Stimulated activated naive B cell treated with anti-CD40 and anti-IgM and Interleukin-4, amounts not matched to agents 10 μg/mL and 1 μg/mL and 100 μg/mL, for 72 hours (primary cell): ENCODE measurements at regions not wholly inside any gene's neighbourhood (a gene's known extent, or its start where the extent isn't known, plus 50 kb on each side); places are given as distances from the start of the nearest gene placed in this dataset.
"Not testable (repeated sequence)": the region's sequence is repeated elsewhere in the genome, so short reads cannot be mapped to it uniquely, and the experiment has no call there.

Source experiments
- ATAC-seq, 2 donors: fragments of 150-1000 bp; cut with Tn5 transposase; replicated peaks; 2 replicates each; pipeline ENCODE4 v1.10.0; 2021; ENCODE audit warnings: moderate library complexity in 1 of 2
- DNase-seq: peaks from one replicate; pipeline ENCODE4 v3.0.0; 2021
- H3K27ac Mint-ChIP-seq: one replicate; pipeline ENCODE4 v1.8.0; 2022; ENCODE audit warnings: mild to moderate bottlenecking, mixed read lengths
- H3K27me3 Mint-ChIP-seq, 2 donors: one replicate each; pipeline ENCODE4 v1.8.0; 2022; ENCODE audit warnings: mixed read lengths in 2 of 2
- H3K36me3 Mint-ChIP-seq, 2 donors: one replicate each; pipeline ENCODE4 v1.8.0; 2022; ENCODE audit warnings: mixed read lengths in 2 of 2, mild to moderate bottlenecking in 1 of 2
- H3K4me1 Mint-ChIP-seq, 2 donors: one replicate each; pipeline ENCODE4 v1.8.0; 2022; ENCODE audit warnings: mixed read lengths in 2 of 2, mild to moderate bottlenecking in 1 of 2
- H3K4me3 Mint-ChIP-seq, 2 donors: one replicate each; pipeline ENCODE4 v1.8.0; 2022; ENCODE audit warnings: mild to moderate bottlenecking in 2 of 2, mixed read lengths in 2 of 2, moderate library complexity in 1 of 2
- H3K9me3 Mint-ChIP-seq, 2 donors: one replicate each; pipeline ENCODE4 v1.8.0; 2022; ENCODE audit warnings: mixed read lengths in 2 of 2, mild to moderate bottlenecking in 1 of 2

GRCh38 chr3:67064105-67064504, 66.0 kb downstream of the KBTBD8 start:
- H3K4me1 Mint-ChIP-seq, result peaks cover 8 to 14% of the 10 kb centered on the region in 2 donors
- ATAC-seq (no peak), DNase-seq (no peak)
- H3K27ac Mint-ChIP-seq, result no peak overlapping the region
- peaks cover 4 to 5% of the 10 kb centered on the region in 2 donors for H3K36me3 Mint-ChIP-seq
- H3K9me3 Mint-ChIP-seq, result peaks cover 7 to 10% of the 10 kb centered on the region in 2 donors
- no peaks in the 10 kb centered on the region for H3K27me3 Mint-ChIP-seq
- no peak overlapping the region for H3K4me3 Mint-ChIP-seq

GRCh38 chr3:67067251-67067650, 69.1 kb downstream of the KBTBD8 start:
- DNase-seq (no peak), ATAC-seq (no peak)
- Mint-ChIP-seq H3K36me3 (peaks cover 0 to 2% of the 10 kb centered on the region in 2 donors), H3K9me3 (peaks cover 3 to 4% of the 10 kb centered on the region in 2 donors), H3K27me3 (no peaks in the 10 kb centered on the region), H3K4me1 (peaks cover 13 to 27% of the 10 kb centered on the region in 2 donors), H3K27ac (no peak overlapping the region), H3K4me3 (no peak overlapping the region)

- H3K36me3 Mint-ChIP-seq, H3K4me3 Mint-ChIP-seq, H3K27ac Mint-ChIP-seq, DNase-seq, H3K27me3 Mint-ChIP-seq, ATAC-seq, H3K9me3 Mint-ChIP-seq: not testable (repeated sequence)
- H3K4me1 Mint-ChIP-seq, result peaks cover 18 to 34% of the 10 kb centered on the region in 2 donors
Measured at GRCh38 chr3:67072640-67073039, 74.5 kb downstream of the KBTBD8 start.

- no peak for ATAC-seq
- peaks cover 16 to 28% of the 10 kb centered on the region in 2 donors for H3K4me1 Mint-ChIP-seq
- no peak for DNase-seq
- no peak overlapping the region for H3K4me3 Mint-ChIP-seq
- H3K9me3 Mint-ChIP-seq, result peaks cover 0 to 2% of the 10 kb centered on the region in 2 donors
- no peak overlapping the region for H3K27ac Mint-ChIP-seq
- no peaks in the 10 kb centered on the region for H3K27me3 Mint-ChIP-seq
- H3K36me3 Mint-ChIP-seq, result no peaks in the 10 kb centered on the region
Measured at GRCh38 chr3:67073812-67074211, 75.7 kb downstream of the KBTBD8 start.

- no peaks in the 10 kb centered on the region for H3K36me3 Mint-ChIP-seq
- ATAC-seq, result peak; percentile 86 to 91
- H3K4me1 Mint-ChIP-seq, result peaks cover 13 to 22% of the 10 kb centered on the region in 2 donors
- peaks cover 0 to 2% of the 10 kb centered on the region in 2 donors for H3K9me3 Mint-ChIP-seq
- H3K27me3 Mint-ChIP-seq, result no peaks in the 10 kb centered on the region
- H3K4me3 Mint-ChIP-seq, result no peak overlapping the region
- H3K27ac Mint-ChIP-seq, result no peak overlapping the region
- no peak for DNase-seq
Measured at GRCh38 chr3:67075295-67075694, 77.2 kb downstream of the KBTBD8 start.

- Mint-ChIP-seq H3K36me3 (no peaks in the 10 kb centered on the region), H3K27me3 (no peaks in the 10 kb centered on the region), H3K4me1 (peaks cover 11 to 14% of the 10 kb centered on the region in 2 donors), H3K9me3 (peaks cover 0 to 2% of the 10 kb centered on the region in 2 donors), H3K4me3 (no peak overlapping the region), H3K27ac (no peak overlapping the region)
- DNase-seq (no peak), ATAC-seq (no peak)
Measured at GRCh38 chr3:67076607-67077006, 78.5 kb downstream of the KBTBD8 start.

GRCh38 chr3:67077656-67078055, 79.5 kb downstream of the KBTBD8 start:
- Mint-ChIP-seq H3K4me1 (peaks cover 11 to 14% of the 10 kb centered on the region in 2 donors), H3K27ac (no peak overlapping the region), H3K27me3 (no peaks in the 10 kb centered on the region), H3K4me3 (no peak overlapping the region), H3K36me3 (peaks cover 5 to 6% of the 10 kb centered on the region in 2 donors), H3K9me3 (peaks cover 0 to 2% of the 10 kb centered on the region in 2 donors)
- DNase-seq, result no peak
- no peak for ATAC-seq

- Mint-ChIP-seq H3K9me3 (peaks cover 20 to 31% of the 10 kb centered on the region in 2 donors), H3K4me1 (peaks cover 7 to 14% of the 10 kb centered on the region in 2 donors), H3K36me3 (peaks cover 19 to 30% of the 10 kb centered on the region in 2 donors), H3K27me3 (no peaks in the 10 kb centered on the region), H3K4me3 (no peak overlapping the region), H3K27ac (no peak overlapping the region)
- ATAC-seq (no peak), DNase-seq (no peak)
Measured at GRCh38 chr3:67082533-67083024, 84.5 kb downstream of the KBTBD8 start.

GRCh38 chr3:67083277-67083676, 85.2 kb downstream of the KBTBD8 start:
- H3K4me3 Mint-ChIP-seq, result peak overlapping the region; percentile 5 to 37
- peak overlapping the region; percentile 93 for H3K27ac Mint-ChIP-seq
- peaks cover 7 to 14% of the 10 kb centered on the region in 2 donors for H3K4me1 Mint-ChIP-seq
- peaks cover 25 to 35% of the 10 kb centered on the region in 2 donors for H3K9me3 Mint-ChIP-seq
- DNase-seq (peak; percentile 9), ATAC-seq (peak; percentile 96 to 99)
- H3K36me3 Mint-ChIP-seq, result peaks cover 24 to 35% of the 10 kb centered on the region in 2 donors
- H3K27me3 Mint-ChIP-seq, result no peaks in the 10 kb centered on the region

GRCh38 chr3:67087788-67088187, 89.7 kb downstream of the KBTBD8 start:
- DNase-seq (no peak), ATAC-seq (no peak)
- H3K4me3 Mint-ChIP-seq, result no peak overlapping the region
- peaks cover 19 to 29% of the 10 kb centered on the region in 2 donors for H3K36me3 Mint-ChIP-seq
- peaks cover 7 to 14% of the 10 kb centered on the region in 2 donors for H3K4me1 Mint-ChIP-seq
- H3K27ac Mint-ChIP-seq, result no peak overlapping the region
- peaks cover 23 to 35% of the 10 kb centered on the region in 2 donors for H3K9me3 Mint-ChIP-seq
- no peaks in the 10 kb centered on the region for H3K27me3 Mint-ChIP-seq

- Mint-ChIP-seq H3K9me3 (peaks cover 13 to 21% of the 10 kb centered on the region in 2 donors), H3K4me1 (no peaks in the 10 kb centered on the region), H3K27ac (no peak overlapping the region), H3K27me3 (peaks cover 1 to 12% of the 10 kb centered on the region in 2 donors), H3K36me3 (peaks cover 9 to 16% of the 10 kb centered on the region in 2 donors), H3K4me3 (no peak overlapping the region)
- DNase-seq (no peak), ATAC-seq (no peak)
Measured at GRCh38 chr3:67090474-67090873, 92.4 kb downstream of the KBTBD8 start.

GRCh38 chr3:67093305-67093704, 95.2 kb downstream of the KBTBD8 start:
- Mint-ChIP-seq H3K27me3 (peaks cover 17 to 31% of the 10 kb centered on the region in 2 donors), H3K36me3 (no peaks in the 10 kb centered on the region), H3K4me3 (no peak overlapping the region), H3K27ac (no peak overlapping the region), H3K4me1 (no peaks in the 10 kb centered on the region), H3K9me3 (no peaks in the 10 kb centered on the region)
- DNase-seq (no peak), ATAC-seq (no peak)

GRCh38 chr3:67094167-67094566, 96.1 kb downstream of the KBTBD8 start:
- Mint-ChIP-seq H3K27ac (no peak overlapping the region), H3K4me3 (no peak overlapping the region), H3K9me3 (no peaks in the 10 kb centered on the region), H3K36me3 (no peaks in the 10 kb centered on the region), H3K27me3 (peaks cover 17 to 37% of the 10 kb centered on the region in 2 donors), H3K4me1 (no peaks in the 10 kb centered on the region)
- DNase-seq, result no peak
- no peak for ATAC-seq

- H3K9me3 Mint-ChIP-seq, result no peaks in the 10 kb centered on the region
- ATAC-seq (no peak), DNase-seq (no peak)
- H3K36me3 Mint-ChIP-seq, result no peaks in the 10 kb centered on the region
- no peaks in the 10 kb centered on the region for H3K4me1 Mint-ChIP-seq
- no peak overlapping the region for H3K27ac Mint-ChIP-seq
- peaks cover 17 to 37% of the 10 kb centered on the region in 2 donors for H3K27me3 Mint-ChIP-seq
- H3K4me3 Mint-ChIP-seq, result no peak overlapping the region
Measured at GRCh38 chr3:67094774-67095173, 96.7 kb downstream of the KBTBD8 start.

- Mint-ChIP-seq H3K9me3 (peaks cover 5 to 7% of the 10 kb centered on the region in 2 donors), H3K4me3 (no peak overlapping the region), H3K4me1 (no peaks in the 10 kb centered on the region), H3K36me3 (peaks cover 0 to 1% of the 10 kb centered on the region in 2 donors), H3K27ac (no peak overlapping the region), H3K27me3 (peaks cover 0 to 7% of the 10 kb centered on the region in 2 donors)
- DNase-seq (no peak), ATAC-seq (no peak)
Measured at GRCh38 chr3:67104388-67104787, 106.3 kb downstream of the KBTBD8 start.
